NT2/D1 (cell line): ENCODE measurements at regions not wholly inside any gene's neighbourhood (a gene's known extent, or its start where the extent isn't known, plus 50 kb on each side); places are given as distances from the start of the nearest gene placed in this dataset.

ENCODE experiments used
- DNase-seq: peaks from one replicate; pipeline ENCODE4 v3.0.0-alpha.2; 2011; ENCODE audit warnings: low read depth, low spot score
- H3K27me3 ChIP-seq: 2 replicates; pipeline ENCODE4 v1.6.0; 2011; ENCODE audit warnings: mild to moderate bottlenecking; ENCODE audit not compliant: insufficient read length, insufficient read depth
- H3K36me3 ChIP-seq: 2 replicates; pipeline ENCODE4 v1.6.1; 2011; ENCODE audit warnings: mild to moderate bottlenecking, low read length, mixed read lengths; ENCODE audit not compliant: insufficient read depth, insufficient read length
- H3K4me1 ChIP-seq: 2 replicates; pipeline ENCODE4 v1.5.1; 2011; ENCODE audit not compliant: insufficient read depth, insufficient read length
- H3K4me3 ChIP-seq: 2 replicates; pipeline ENCODE4 v1.5.1; 2011; ENCODE audit warnings: low read depth; ENCODE audit not compliant: insufficient read length
- H3K9ac ChIP-seq: 2 replicates; pipeline ENCODE4 v1.6.0; 2011; ENCODE audit warnings: low read depth; ENCODE audit not compliant: insufficient read length
- H3K9me3 ChIP-seq: 2 replicates; pipeline ENCODE4 v1.5.1; 2011; ENCODE audit warnings: mild to moderate bottlenecking, low read length; ENCODE audit not compliant: insufficient read depth
- SUZ12 ChIP-seq: IDR thresholded peaks from 2 replicates; pipeline ENCODE4 v1.6.1; 2011; ENCODE audit not compliant: insufficient read length, insufficient read depth; ENCODE audit errors: extremely low read depth
- YY1 ChIP-seq: IDR thresholded peaks from 2 replicates; pipeline ENCODE4 v1.6.1; 2011; ENCODE audit not compliant: insufficient read length, insufficient read depth
- ZNF274 ChIP-seq: IDR thresholded peaks from 2 replicates; pipeline ENCODE4 v1.6.1; 2011; ENCODE audit warnings: mild to moderate bottlenecking, low read depth, low read length

DNA sequence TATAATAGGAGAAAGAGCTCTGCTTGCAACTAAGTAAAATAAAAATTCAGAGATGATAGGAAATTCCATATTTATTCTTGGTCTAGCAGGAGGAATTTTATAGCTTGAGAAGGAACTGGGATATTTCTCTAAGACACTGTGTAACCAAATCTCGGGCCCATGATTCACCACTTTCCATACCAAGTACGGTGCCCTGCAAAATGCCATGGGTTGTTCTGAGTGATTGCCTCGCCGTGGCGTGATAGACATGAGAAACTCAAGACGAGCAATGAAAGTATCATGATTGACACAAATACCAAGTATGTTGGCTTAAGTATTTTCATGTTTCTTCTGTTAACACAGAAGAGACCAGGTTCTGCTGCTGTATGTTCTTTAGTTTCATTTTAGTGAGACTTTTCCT is 167.2 kb downstream of the LMO4 start:
- Histone ChIP-seq H3K27me3 (no peaks in the 10 kb centered on the region), H3K9me3 (no peaks in the 10 kb centered on the region), H3K36me3 (no peaks in the 10 kb centered on the region), H3K4me1 (no peaks in the 10 kb centered on the region), H3K9ac (no peak overlapping the region), H3K4me3 (no peak overlapping the region)
- DNase-seq: no peak
- TF ChIP-seq SUZ12 (no peak), ZNF274 (no peak), YY1 (no peak)

DNA sequence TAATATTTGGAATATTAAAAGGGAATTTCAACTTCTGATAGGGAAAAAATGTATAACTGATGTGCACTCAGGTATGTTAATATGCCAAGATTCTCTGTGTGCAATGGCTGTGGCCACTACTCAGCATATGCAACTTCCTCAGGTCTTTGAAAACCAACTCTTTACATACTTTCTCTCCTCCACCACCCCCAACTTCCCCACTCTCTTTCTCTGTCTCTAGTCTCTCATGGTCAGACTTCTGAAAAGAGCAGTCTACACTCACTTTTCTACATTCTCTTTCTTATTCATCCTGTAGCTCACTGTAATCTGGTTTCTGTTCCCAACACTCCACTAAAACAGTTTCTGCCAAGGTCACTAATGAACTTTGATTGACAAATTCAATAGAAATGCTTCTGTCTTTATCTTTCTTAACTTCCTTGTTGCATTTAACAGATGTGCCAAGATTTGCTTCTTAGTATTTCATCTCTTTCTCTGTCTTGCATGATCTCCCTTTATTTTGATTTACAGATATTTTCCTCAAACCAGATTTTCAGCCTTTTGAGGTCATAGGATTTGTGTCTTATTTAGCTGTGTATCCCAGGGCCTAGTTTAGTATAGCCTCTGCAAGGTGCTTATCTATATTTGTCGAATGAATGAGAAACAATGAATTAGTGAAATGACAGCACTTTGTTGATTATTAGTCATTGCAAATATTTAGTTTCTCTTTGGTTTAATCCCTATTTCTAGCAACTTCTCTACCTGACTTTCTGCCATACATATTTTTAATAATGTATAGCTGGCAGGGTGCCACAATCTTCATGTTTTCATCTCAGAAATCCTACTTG is 168.9 kb downstream of the LMO4 start:
- H3K4me3 ChIP-seq: no peak overlapping the region
- H3K9me3 ChIP-seq: no peaks in the 10 kb centered on the region
- no peak overlapping the region for H3K9ac ChIP-seq
- TF ChIP-seq ZNF274 (no peak), YY1 (no peak), SUZ12 (no peak)
- no peaks in the 10 kb centered on the region for H3K27me3 ChIP-seq
- no peak for DNase-seq
- no peaks in the 10 kb centered on the region for H3K36me3 ChIP-seq
- no peaks in the 10 kb centered on the region for H3K4me1 ChIP-seq

DNA sequence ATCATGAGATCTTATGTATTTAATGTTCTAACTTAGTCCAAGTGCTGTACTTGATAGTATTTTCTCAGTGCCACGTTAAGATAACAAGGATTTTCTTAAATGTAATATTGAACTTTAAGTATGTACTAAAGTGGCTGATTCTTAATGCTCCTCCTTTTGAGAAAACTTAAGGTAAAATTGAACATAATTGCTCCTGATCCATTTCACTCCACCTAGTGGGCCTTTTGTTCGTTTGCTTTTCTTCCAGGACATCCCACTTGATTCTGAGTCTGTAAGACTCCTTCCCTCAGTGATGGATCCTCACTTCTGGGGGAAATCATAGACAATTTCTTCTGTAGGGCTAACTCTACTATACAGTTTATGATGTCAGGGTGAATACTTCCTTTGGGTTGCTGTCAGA is 173.1 kb downstream of the LMO4 start:
- Histone ChIP-seq H3K9me3 (no peaks in the 10 kb centered on the region), H3K4me1 (no peaks in the 10 kb centered on the region), H3K36me3 (no peaks in the 10 kb centered on the region), H3K27me3 (no peaks in the 10 kb centered on the region), H3K4me3 (no peak overlapping the region), H3K9ac (no peak overlapping the region)
- no peak for DNase-seq
- TF ChIP-seq ZNF274 (no peak), YY1 (no peak), SUZ12 (no peak)

DNA sequence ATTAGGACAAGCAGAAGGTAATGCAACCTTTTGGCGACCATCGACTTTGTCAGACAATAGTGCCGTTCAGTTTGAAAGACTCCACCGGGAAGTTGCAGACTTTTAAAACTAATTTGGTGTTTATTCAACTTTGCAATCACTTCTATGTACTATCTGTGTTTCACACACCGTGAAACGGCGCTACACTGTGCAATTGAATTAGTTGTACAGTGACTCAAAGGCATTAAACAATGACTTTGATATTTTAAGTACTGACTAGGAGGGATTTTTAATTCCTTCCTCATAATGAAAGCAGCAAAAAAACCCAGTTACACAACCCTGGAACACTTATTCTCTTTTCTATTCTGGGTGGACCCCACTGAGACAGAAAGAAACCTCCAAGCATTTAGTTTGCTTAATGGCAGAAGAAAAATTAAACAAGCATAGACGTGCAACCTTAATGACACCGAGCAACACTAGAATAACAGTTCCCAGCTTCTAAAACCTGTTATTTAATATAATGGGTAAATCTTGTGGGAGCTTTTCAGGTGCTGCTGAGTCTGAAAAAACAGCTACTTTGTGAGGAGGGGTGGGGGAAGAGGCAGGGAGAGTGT is 176.8 kb downstream of the LMO4 start:
- no peaks in the 10 kb centered on the region for H3K27me3 ChIP-seq
- no peak for DNase-seq
- no peaks in the 10 kb centered on the region for H3K36me3 ChIP-seq
- no peak for TF ChIP-seq ZNF274
- TF ChIP-seq YY1: no peak
- TF ChIP-seq SUZ12: no peak
- no peak overlapping the region for H3K9ac ChIP-seq
- H3K9me3 ChIP-seq: no peaks in the 10 kb centered on the region
- no peaks in the 10 kb centered on the region for H3K4me1 ChIP-seq
- no peak overlapping the region for H3K4me3 ChIP-seq

DNA sequence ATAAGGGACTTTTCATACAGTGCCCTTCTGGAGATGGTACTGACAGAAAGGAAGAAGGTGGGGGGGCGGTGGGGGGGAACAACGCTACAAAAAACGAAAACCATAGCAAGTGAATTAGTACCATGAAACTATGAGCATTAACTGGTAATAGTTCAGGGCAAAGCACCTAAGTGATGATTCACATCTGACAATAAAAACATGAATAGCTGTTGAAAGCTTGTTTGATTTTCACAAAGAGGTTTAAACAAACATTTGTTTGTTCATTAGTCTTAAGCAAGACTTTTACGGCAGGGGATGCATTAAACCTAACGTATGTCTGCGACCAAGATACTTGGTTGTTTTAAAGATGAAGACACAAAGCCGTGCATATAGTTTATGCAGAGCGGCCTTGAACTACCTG is 177.5 kb downstream of the LMO4 start:
- H3K4me1 ChIP-seq: no peaks in the 10 kb centered on the region
- H3K9me3 ChIP-seq: no peaks in the 10 kb centered on the region
- no peaks in the 10 kb centered on the region for H3K36me3 ChIP-seq
- no peak overlapping the region for H3K4me3 ChIP-seq
- H3K9ac ChIP-seq: no peak overlapping the region
- TF ChIP-seq SUZ12 (no peak), YY1 (no peak), ZNF274 (no peak)
- no peaks in the 10 kb centered on the region for H3K27me3 ChIP-seq
- DNase-seq: no peak

DNA sequence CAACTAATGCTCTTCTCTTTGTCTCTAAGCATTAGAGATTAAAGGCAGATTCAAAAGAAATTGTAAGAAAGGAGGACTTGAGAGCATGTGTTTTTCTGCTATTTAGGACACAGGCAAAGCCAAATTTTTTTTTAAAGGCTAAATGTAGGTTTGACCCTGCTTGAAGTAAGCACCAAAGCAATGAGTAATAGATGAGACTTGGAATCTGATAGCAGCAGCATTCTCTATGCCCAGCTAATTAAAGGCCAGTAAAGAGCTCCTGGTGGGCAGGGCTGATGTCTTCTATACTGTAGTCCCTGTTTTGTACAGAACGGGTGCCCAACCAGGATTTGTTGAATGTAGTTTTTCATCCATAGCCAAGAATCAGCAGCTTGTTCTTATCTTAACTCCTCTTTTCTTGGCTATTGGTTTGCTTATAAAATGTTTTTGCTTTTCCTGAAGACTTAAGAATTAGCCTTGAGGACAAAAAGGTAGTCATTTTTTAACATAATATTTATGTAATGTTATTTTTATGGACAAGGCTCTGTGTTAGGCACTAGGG is 179.6 kb downstream of the LMO4 start:
- H3K4me3 ChIP-seq: no peak overlapping the region
- H3K4me1 ChIP-seq: no peaks in the 10 kb centered on the region
- TF ChIP-seq ZNF274 (no peak), YY1 (no peak), SUZ12 (no peak)
- H3K9ac ChIP-seq: no peak overlapping the region
- DNase-seq: no peak
- H3K27me3 ChIP-seq: no peaks in the 10 kb centered on the region
- H3K36me3 ChIP-seq: no peaks in the 10 kb centered on the region
- no peaks in the 10 kb centered on the region for H3K9me3 ChIP-seq

DNA sequence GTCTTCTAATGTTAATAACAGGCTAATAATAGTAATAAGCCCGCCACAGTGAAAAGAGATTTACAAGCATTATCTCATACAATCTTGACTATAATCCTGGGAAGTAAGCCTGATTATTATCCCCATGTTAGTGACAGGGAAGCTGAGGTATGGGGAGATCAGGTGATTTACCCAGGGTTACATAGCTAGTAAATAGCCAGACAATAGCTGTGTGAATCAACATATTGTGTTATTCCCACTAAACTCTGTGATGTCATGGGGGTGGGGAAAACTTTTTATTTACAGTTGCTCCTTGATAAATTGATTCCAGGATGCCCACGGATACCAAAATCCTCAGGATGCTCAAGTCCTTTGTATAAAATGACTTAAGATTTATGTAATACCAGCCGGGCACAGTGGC is 181.9 kb downstream of the LMO4 start:
- TF ChIP-seq SUZ12 (no peak), YY1 (no peak), ZNF274 (no peak)
- Histone ChIP-seq H3K9ac (no peak overlapping the region), H3K9me3 (no peaks in the 10 kb centered on the region), H3K27me3 (no peaks in the 10 kb centered on the region), H3K36me3 (no peaks in the 10 kb centered on the region), H3K4me1 (no peaks in the 10 kb centered on the region), H3K4me3 (no peak overlapping the region)
- DNase-seq: no peak

DNA sequence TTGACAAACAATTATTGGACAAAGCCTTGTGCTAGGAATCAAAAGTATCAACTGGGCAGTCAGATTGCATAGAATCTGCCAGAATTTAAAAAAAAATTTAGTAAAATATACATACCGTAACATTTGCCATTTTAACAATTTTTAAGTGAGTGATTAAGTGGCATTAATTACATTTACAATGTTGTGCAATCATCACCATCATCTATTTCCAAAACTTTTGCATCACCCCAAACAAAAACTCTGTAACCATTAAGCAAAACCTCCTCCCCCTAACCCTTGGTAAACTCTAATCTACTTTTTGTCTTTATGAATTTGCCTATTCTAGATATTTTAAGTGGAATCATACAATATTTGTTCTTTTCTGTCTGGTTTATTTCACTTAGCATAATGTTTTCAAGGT is 182.8 kb downstream of the LMO4 start:
- no peak for TF ChIP-seq ZNF274
- no peak for TF ChIP-seq SUZ12
- TF ChIP-seq YY1: no peak
- H3K4me3 ChIP-seq: no peak overlapping the region
- no peaks in the 10 kb centered on the region for H3K27me3 ChIP-seq
- no peak for DNase-seq
- no peak overlapping the region for H3K9ac ChIP-seq
- no peaks in the 10 kb centered on the region for H3K36me3 ChIP-seq
- H3K4me1 ChIP-seq: no peaks in the 10 kb centered on the region
- H3K9me3 ChIP-seq: no peaks in the 10 kb centered on the region
